Neural cell (in vitro differentiated cells): ENCODE measurements at regions not wholly inside any gene's neighbourhood (a gene's known extent, or its start where the extent isn't known, plus 50 kb on each side); places are given as distances from the start of the nearest gene placed in this dataset.

Experiments used
- H2AFZ ChIP-seq: fragments of 200-600, 300-800 bp; sonication (generic), shearing (Covaris generic); 2 replicates; pipeline ENCODE4 v1.6.0; 2014; ENCODE audit warnings: low read depth, mild to moderate bottlenecking, antibody characterized with exemption, low read length, moderate library complexity
- H3F3A ChIP-seq: fragments of 200-600 bp; shearing (Covaris generic); 2 replicates; pipeline ENCODE4 v1.6.1; 2016; ENCODE audit warnings: mild to moderate bottlenecking, moderate library complexity, mixed read lengths, antibody characterized with exemption, low read length; ENCODE audit not compliant: insufficient read depth, poor library complexity, severe bottlenecking
- H3K27ac ChIP-seq: fragments of 200-600, 300-800 bp; sonication (generic), shearing (Covaris generic); 2 replicates; pipeline ENCODE4 v1.5.1; 2014; ENCODE audit warnings: mild to moderate bottlenecking, low read length, moderate library complexity
- H3K27me3 ChIP-seq: fragments of 300-800, 200-600 bp; sonication (generic), shearing (Covaris generic); 2 replicates; pipeline ENCODE4 v1.6.0; 2014; ENCODE audit warnings: mild to moderate bottlenecking, low read depth, low read length, moderate library complexity; ENCODE audit not compliant: insufficient read depth
- H3K36me3 ChIP-seq: fragments of 300-800, 200-600 bp; sonication (generic), shearing (Covaris generic); 2 replicates; pipeline ENCODE4 v1.5.1; 2014; ENCODE audit warnings: mild to moderate bottlenecking, antibody characterized with exemption, low read length, moderate library complexity; ENCODE audit not compliant: insufficient read depth
- H3K4me2 ChIP-seq: fragments of 300-800, 200-600 bp; sonication (generic), shearing (Covaris generic); 2 replicates; pipeline ENCODE4 v1.6.0; 2014; ENCODE audit warnings: mild to moderate bottlenecking, low read length
- H3K4me3 ChIP-seq: fragments of 300-800, 200-600 bp; sonication (generic), shearing (Covaris generic); 2 replicates; pipeline ENCODE4 v1.5.1; 2014; ENCODE audit warnings: mild to moderate bottlenecking, low read length, moderate library complexity
- H3K79me2 ChIP-seq: fragments of 200-600 bp; shearing (Covaris generic); replicated peaks from 2 replicates; pipeline ENCODE4 v1.6.0; 2014; ENCODE audit warnings: mild to moderate bottlenecking, low read length, moderate library complexity; ENCODE audit not compliant: insufficient read depth
- H3K9ac ChIP-seq: fragments of 300-800, 200-600 bp; sonication (generic), shearing (Covaris generic); 2 replicates; pipeline ENCODE4 v1.6.1; 2016; ENCODE audit warnings: mild to moderate bottlenecking, low read length, mixed read lengths
- H3K9me2 ChIP-seq: fragments of 200-600 bp; shearing (Covaris generic); 2 replicates; pipeline ENCODE4 v1.6.1; 2016; ENCODE audit warnings: mild to moderate bottlenecking, low read length, mixed read lengths; ENCODE audit not compliant: insufficient read depth
- H3K9me3 ChIP-seq: fragments of 200-600, 300-800 bp; sonication (generic), shearing (Covaris generic); 2 replicates; pipeline ENCODE4 v1.6.1; 2016; ENCODE audit warnings: mild to moderate bottlenecking, mixed run types, low read length, moderate library complexity, mixed read lengths
- H4K20me1 ChIP-seq: fragments of 200-600 bp; shearing (Covaris generic); 2 replicates; pipeline ENCODE4 v1.6.1; 2016; ENCODE audit warnings: mild to moderate bottlenecking, mixed run types; ENCODE audit not compliant: insufficient read depth
- EP300 ChIP-seq: fragments of 450-650 bp; conservative IDR thresholded peaks from 2 replicates; pipeline ENCODE4 v1.6.1; 2014; ENCODE audit warnings: antibody characterized with exemption, mild to moderate bottlenecking, moderate library complexity; ENCODE audit not compliant: poor library complexity, severe bottlenecking
- EZH2 ChIP-seq: fragments of 200-600, 300-800 bp; shearing (Covaris generic), sonication (generic); IDR thresholded peaks from 2 replicates; pipeline ENCODE4 v1.6.1; 2014; ENCODE audit warnings: antibody characterized with exemption, low read length, borderline replicate concordance, mild to moderate bottlenecking; ENCODE audit not compliant: insufficient read depth, poor library complexity, severe bottlenecking
- MXI1 ChIP-seq: fragments of 450-650 bp; conservative IDR thresholded peaks from 2 replicates; pipeline ENCODE4 v1.6.1; 2014; ENCODE audit warnings: antibody characterized with exemption, mild to moderate bottlenecking; ENCODE audit not compliant: poor library complexity, severe bottlenecking
- POLR2AphosphoS5 ChIP-seq: IDR thresholded peaks from 2 replicates; pipeline ENCODE4 v1.6.1; 2012
- RAD21 ChIP-seq: fragments of 450-650 bp; conservative IDR thresholded peaks from 2 replicates; pipeline ENCODE4 v1.6.1; 2014; ENCODE audit warnings: antibody characterized with exemption, mild to moderate bottlenecking, moderate library complexity
- SMC3 ChIP-seq: fragments of 450-650 bp; conservative IDR thresholded peaks from 2 replicates; pipeline ENCODE4 v1.6.1; 2014; ENCODE audit warnings: antibody characterized with exemption, mild to moderate bottlenecking, moderate library complexity; ENCODE audit not compliant: poor library complexity
- TAF1 ChIP-seq: IDR thresholded peaks from 2 replicates; pipeline ENCODE4 v1.6.1; 2012; ENCODE audit warnings: low read depth
- TF ChIP-seq, protein P1 (sequence below): fragments of 450-650 bp; IDR thresholded peaks from 2 replicates; pipeline ENCODE4 v1.5.1; 2014; ENCODE audit warnings: antibody characterized with exemption, mild to moderate bottlenecking, moderate library complexity; ENCODE audit not compliant: poor library complexity, severe bottlenecking
- TF ChIP-seq, protein P2 (sequence below): IDR thresholded peaks from 2 replicates; pipeline ENCODE4 v1.6.1; 2012; ENCODE audit warnings: borderline replicate concordance

DNA sequence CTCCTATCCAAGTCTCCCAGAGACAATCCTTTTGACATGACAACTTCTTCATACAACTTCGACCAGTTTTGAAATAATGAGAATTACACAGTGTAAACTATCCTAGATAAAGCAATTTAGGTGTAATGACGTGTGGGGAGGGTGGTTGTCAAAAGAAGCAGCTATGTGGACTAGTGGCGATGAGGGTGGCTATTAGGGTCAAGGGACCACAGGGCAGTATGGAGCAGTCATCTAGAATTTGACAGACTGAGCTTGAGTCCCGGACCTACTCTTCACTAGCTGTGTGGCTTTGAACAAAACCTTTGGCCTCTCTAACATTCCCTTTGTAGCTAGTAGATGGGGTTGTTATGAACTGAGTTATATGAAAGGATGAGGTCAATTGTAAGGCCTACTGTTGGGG is 247.1 kb downstream of the HAPSTR1 start:
- H3K9me3 ChIP-seq, result no peaks in the 10 kb centered on the region
- no peaks in the 10 kb centered on the region for H3K9me2 ChIP-seq
- no peaks in the 10 kb centered on the region for H3K79me2 ChIP-seq
- no peak overlapping the region for H3K4me3 ChIP-seq
- H3K4me2 ChIP-seq, result no peak overlapping the region
- no peaks in the 10 kb centered on the region for H3K27me3 ChIP-seq
- H3K27ac ChIP-seq, result no peak overlapping the region
- no peaks in the 10 kb centered on the region for H3K36me3 ChIP-seq
- H2AFZ ChIP-seq, result no peak overlapping the region
- TF ChIP-seq, protein P1, sequence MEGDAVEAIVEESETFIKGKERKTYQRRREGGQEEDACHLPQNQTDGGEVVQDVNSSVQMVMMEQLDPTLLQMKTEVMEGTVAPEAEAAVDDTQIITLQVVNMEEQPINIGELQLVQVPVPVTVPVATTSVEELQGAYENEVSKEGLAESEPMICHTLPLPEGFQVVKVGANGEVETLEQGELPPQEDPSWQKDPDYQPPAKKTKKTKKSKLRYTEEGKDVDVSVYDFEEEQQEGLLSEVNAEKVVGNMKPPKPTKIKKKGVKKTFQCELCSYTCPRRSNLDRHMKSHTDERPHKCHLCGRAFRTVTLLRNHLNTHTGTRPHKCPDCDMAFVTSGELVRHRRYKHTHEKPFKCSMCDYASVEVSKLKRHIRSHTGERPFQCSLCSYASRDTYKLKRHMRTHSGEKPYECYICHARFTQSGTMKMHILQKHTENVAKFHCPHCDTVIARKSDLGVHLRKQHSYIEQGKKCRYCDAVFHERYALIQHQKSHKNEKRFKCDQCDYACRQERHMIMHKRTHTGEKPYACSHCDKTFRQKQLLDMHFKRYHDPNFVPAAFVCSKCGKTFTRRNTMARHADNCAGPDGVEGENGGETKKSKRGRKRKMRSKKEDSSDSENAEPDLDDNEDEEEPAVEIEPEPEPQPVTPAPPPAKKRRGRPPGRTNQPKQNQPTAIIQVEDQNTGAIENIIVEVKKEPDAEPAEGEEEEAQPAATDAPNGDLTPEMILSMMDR, result no peak
- TF ChIP-seq RAD21 (no peak), TAF1 (no peak), SMC3 (no peak), EP300 (no peak), MXI1 (no peak), EZH2 (no peak), POLR2AphosphoS5 (no peak)
- TF ChIP-seq, protein P2, sequence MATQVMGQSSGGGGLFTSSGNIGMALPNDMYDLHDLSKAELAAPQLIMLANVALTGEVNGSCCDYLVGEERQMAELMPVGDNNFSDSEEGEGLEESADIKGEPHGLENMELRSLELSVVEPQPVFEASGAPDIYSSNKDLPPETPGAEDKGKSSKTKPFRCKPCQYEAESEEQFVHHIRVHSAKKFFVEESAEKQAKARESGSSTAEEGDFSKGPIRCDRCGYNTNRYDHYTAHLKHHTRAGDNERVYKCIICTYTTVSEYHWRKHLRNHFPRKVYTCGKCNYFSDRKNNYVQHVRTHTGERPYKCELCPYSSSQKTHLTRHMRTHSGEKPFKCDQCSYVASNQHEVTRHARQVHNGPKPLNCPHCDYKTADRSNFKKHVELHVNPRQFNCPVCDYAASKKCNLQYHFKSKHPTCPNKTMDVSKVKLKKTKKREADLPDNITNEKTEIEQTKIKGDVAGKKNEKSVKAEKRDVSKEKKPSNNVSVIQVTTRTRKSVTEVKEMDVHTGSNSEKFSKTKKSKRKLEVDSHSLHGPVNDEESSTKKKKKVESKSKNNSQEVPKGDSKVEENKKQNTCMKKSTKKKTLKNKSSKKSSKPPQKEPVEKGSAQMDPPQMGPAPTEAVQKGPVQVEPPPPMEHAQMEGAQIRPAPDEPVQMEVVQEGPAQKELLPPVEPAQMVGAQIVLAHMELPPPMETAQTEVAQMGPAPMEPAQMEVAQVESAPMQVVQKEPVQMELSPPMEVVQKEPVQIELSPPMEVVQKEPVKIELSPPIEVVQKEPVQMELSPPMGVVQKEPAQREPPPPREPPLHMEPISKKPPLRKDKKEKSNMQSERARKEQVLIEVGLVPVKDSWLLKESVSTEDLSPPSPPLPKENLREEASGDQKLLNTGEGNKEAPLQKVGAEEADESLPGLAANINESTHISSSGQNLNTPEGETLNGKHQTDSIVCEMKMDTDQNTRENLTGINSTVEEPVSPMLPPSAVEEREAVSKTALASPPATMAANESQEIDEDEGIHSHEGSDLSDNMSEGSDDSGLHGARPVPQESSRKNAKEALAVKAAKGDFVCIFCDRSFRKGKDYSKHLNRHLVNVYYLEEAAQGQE, result no peak
- no peaks in the 10 kb centered on the region for H3F3A ChIP-seq
- H3K9ac ChIP-seq, result no peak overlapping the region
- H4K20me1 ChIP-seq, result no peaks in the 10 kb centered on the region

DNA sequence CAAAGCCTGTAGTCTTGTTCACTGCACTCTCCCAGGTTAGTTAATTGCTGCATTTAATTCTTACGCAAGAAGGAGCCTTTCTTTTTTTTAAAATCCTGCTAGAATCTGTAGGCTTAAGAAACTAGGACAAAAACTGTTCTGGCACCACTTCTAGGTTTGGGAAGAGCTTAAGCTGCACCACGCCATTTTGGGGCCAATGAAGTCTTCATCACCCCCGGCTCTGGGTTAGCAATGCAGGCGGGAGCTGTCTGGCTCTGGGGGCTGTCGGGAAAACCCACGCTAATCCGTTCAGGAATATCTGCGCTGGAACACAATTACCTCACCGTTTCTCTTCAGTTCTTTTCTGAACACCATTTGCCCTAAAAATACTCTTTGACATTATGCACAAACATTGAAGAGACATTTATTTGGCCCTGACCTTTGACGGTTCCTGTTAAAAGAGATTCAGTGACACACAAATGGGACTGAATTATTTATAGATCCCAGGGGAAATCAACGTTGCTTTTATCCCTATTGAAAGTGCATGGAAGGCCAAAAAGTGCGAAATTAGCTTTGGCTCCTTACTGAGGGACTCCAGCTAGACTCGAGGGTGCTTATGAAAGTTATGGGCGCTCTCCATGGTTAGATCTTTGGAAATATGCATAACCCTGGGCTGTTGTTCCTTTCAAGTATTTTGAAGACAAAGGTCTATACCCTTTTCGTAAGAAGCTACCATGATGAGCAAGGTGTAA is 249.2 kb downstream of the HAPSTR1 start:
- no peaks in the 10 kb centered on the region for H3K27me3 ChIP-seq
- H3K9me3 ChIP-seq, result no peaks in the 10 kb centered on the region
- H3K4me2 ChIP-seq, result no peak overlapping the region
- no peak overlapping the region for H3K27ac ChIP-seq
- H3K9ac ChIP-seq, result no peak overlapping the region
- H3F3A ChIP-seq, result no peaks in the 10 kb centered on the region
- no peaks in the 10 kb centered on the region for H4K20me1 ChIP-seq
- H3K36me3 ChIP-seq, result no peaks in the 10 kb centered on the region
- H3K4me3 ChIP-seq, result no peak overlapping the region
- no peaks in the 10 kb centered on the region for H3K79me2 ChIP-seq
- no peak for TF ChIP-seq EZH2
- TF ChIP-seq EP300, result no peak
- TF ChIP-seq SMC3, result no peak
- no peak for TF ChIP-seq TAF1
- TF ChIP-seq, protein P1, result no peak
- no peak for TF ChIP-seq RAD21
- TF ChIP-seq POLR2AphosphoS5, result no peak
- H2AFZ ChIP-seq, result no peak overlapping the region
- no peaks in the 10 kb centered on the region for H3K9me2 ChIP-seq
